ENCODE measurements at regions not wholly inside any gene's neighbourhood (a gene's known extent, or its start where the extent isn't known, plus 50 kb on each side); places are given as distances from the start of the nearest gene placed in this dataset.
A peak's percentile ranks its signal among the peaks of the same experiment; 100 is the strongest.
"Not testable (repeated sequence)": the region's sequence is repeated elsewhere in the genome, so short reads cannot be mapped to it uniquely, and the experiment has no call there.

DNA sequence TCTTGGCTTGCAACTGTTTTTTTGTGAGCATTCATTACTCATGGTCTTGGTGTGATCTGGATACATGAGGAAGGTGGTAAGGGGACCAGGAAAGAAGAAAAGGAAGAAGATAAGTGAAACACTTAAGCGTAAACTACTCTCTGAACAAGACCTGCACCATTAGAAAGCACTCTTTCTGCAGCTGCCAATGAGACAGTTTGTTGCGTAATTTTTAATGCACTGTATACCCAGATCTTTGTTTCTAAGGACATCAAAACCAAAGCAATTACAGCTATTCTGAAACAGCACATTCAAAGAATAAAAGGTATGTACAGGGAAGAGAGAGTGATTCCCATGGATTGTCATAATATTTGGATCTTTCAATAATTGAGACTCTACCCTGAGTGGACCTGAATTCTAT lies 147.4 kb downstream of the BLID start:
- DNase-seq (ENCODE audit: low read depth) = peak; percentile 15
- TF ChIP-seq CTCF (IDR thresholded peaks at IDR 0.05; ENCODE audit: insufficient read depth, low read depth, low read length) = no peak

GRCh38 chr11:121967131-121967704 lies 148.8 kb downstream of the BLID start:
- DNase-seq (ENCODE audit: low read depth) = no peak
- no peak overlapping the region for H3K4me3 ChIP-seq (ENCODE audit: low read depth, low read length)
- no peak for TF ChIP-seq CTCF (IDR thresholded peaks at IDR 0.05; ENCODE audit: insufficient read depth, low read depth, low read length)

More for the DNA sequence above, 147.4 kb downstream of the BLID start:
- no peak overlapping the region for H3K4me3 ChIP-seq (ENCODE audit: low read depth, low read length)

- no peak overlapping the region for H3K4me3 ChIP-seq (ENCODE audit: low read depth, low read length)
- no peak for TF ChIP-seq CTCF (IDR thresholded peaks at IDR 0.05; ENCODE audit: insufficient read depth, low read depth, low read length)
- peak; percentile 45 for DNase-seq (ENCODE audit: low read depth)
Measured at GRCh38 chr11:121965330-121965729, 150.7 kb downstream of the BLID start.

- TF ChIP-seq CTCF (IDR thresholded peaks at IDR 0.05; ENCODE audit: insufficient read depth, low read depth, low read length) = no peak
- peak; percentile 74 for DNase-seq (ENCODE audit: low read depth)
- H3K4me3 ChIP-seq (ENCODE audit: low read depth, low read length) = no peak overlapping the region
Measured at GRCh38 chr11:121964591-121964990, 151.4 kb downstream of the BLID start.

DNA sequence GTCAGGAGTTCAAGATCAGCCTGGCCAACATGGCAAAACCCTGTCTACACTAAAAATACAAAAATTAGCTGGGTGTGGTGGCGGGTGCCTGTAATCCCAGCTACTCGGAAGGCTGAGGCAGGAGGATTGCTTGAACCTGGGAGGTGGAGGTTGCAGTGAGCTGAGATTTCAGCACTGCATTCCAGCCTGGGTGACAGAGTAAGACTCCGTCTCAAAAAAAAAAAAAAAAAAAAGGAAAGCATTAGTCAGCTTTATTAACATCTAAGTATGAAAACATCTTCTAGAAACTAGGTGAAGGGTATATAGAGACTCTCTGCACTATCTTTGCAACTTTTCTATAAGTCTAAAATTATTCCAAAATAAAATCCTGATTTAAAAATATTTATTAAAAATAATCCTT lies 152.2 kb downstream of the BLID start:
- DNase-seq (ENCODE audit: low read depth) = peak; percentile 12
- not testable (repeated sequence) for H3K4me3 ChIP-seq (ENCODE audit: low read depth, low read length)

- TF ChIP-seq CTCF (IDR thresholded peaks at IDR 0.05; ENCODE audit: insufficient read depth, low read depth, low read length) = no peak
- peak; percentile 59 for DNase-seq (ENCODE audit: low read depth)
- no peak overlapping the region for H3K4me3 ChIP-seq (ENCODE audit: low read depth, low read length)
Measured at GRCh38 chr11:121961321-121961801, 154.7 kb downstream of the BLID start.

DNA sequence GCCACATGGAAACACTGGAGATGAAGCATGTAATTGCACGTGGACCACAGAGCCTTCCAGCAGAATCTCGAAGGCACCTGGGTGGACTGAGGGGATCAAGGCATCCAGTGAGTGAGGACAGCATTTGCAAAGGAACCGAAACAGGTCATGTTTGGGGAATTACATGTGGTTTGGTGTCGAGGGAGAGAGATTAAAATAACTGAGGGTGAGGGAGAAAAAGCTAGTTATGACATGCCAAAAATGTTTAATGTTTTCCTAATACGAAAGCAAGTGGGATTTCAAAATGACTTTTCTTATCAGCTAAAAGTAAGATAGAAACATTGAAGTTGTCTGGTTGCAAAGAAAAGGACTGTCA lies 157.1 kb downstream of the BLID start:
- peak; percentile 61 for DNase-seq (ENCODE audit: low read depth)
- H3K4me3 ChIP-seq (ENCODE audit: low read depth, low read length) = no peak overlapping the region
- no peak for TF ChIP-seq CTCF (IDR thresholded peaks at IDR 0.05; ENCODE audit: insufficient read depth, low read depth, low read length)
